NCI-H345 (cell line): ENCODE measurements at regions not wholly inside any gene's neighbourhood (a gene's known extent, or its start where the extent isn't known, plus 50 kb on each side); places are given as distances from the start of the nearest gene placed in this dataset.
A peak's percentile ranks its signal among the peaks of the same experiment; 100 is the strongest.
"Not testable (repeated sequence)": the region's sequence is repeated elsewhere in the genome, so short reads cannot be mapped to it uniquely, and the experiment has no call there.

Experiments
- DNase-seq: peaks from one replicate; lab custom pipeline; 2025; lab: John Stamatoyannopoulos, UW

GRCh38 chr1:117707371-117707770 is 101.5 kb downstream of the TENT5C start:
- no peak for DNase-seq

GRCh38 chr1:117708323-117709248 is 102.7 kb downstream of the TENT5C start:
- DNase-seq, result no peak

GRCh38 chr1:117709249-117709691 is 103.4 kb downstream of the TENT5C start:
- DNase-seq, result no peak

- no peak for DNase-seq
Measured at GRCh38 chr1:117710710-117711109, 104.9 kb downstream of the TENT5C start.

- no peak for DNase-seq
Measured at GRCh38 chr1:117712621-117713020, 106.8 kb downstream of the TENT5C start.

- DNase-seq, result no peak
Measured at GRCh38 chr1:117714546-117714945, 108.7 kb downstream of the TENT5C start.

GRCh38 chr1:117716030-117716429 is 110.2 kb downstream of the TENT5C start:
- DNase-seq, result not testable (repeated sequence)

- DNase-seq, result not testable (repeated sequence)
Measured at GRCh38 chr1:117717980-117718379, 112.1 kb downstream of the TENT5C start.

GRCh38 chr1:117718596-117718995 is 112.7 kb downstream of the TENT5C start:
- not testable (repeated sequence) for DNase-seq

- DNase-seq, result no peak
Measured at GRCh38 chr1:117719004-117719403, 113.2 kb downstream of the TENT5C start.

GRCh38 chr1:117732065-117732797 is 126.4 kb downstream of the TENT5C start:
- DNase-seq, result no peak

GRCh38 chr1:117732956-117733355 is 127.1 kb downstream of the TENT5C start:
- no peak for DNase-seq

GRCh38 chr1:117734403-117734802 is 128.6 kb downstream of the TENT5C start:
- DNase-seq, result no peak

- DNase-seq, result peak; percentile 24
Measured at GRCh38 chr1:117735045-117735992, 129.5 kb downstream of the TENT5C start.

GRCh38 chr1:117739504-117739903 is 133.7 kb downstream of the TENT5C start:
- DNase-seq, result no peak

- no peak for DNase-seq
Measured at GRCh38 chr1:117740496-117740895, 134.6 kb downstream of the TENT5C start.

- not testable (repeated sequence) for DNase-seq
Measured at GRCh38 chr1:117746565-117746964, 140.7 kb downstream of the TENT5C start.

- no peak for DNase-seq
Measured at GRCh38 chr1:117747605-117748004, 141.8 kb downstream of the TENT5C start.

- no peak for DNase-seq
Measured at GRCh38 chr1:117751321-117751720, 145.5 kb downstream of the TENT5C start.

- DNase-seq, result no peak
Measured at GRCh38 chr1:117752661-117753060, 146.8 kb downstream of the TENT5C start.

GRCh38 chr1:117753232-117753631 is 147.4 kb downstream of the TENT5C start:
- no peak for DNase-seq

- DNase-seq, result no peak
Measured at GRCh38 chr1:117753652-117754051, 147.8 kb downstream of the TENT5C start.
